Medulla oblongata (tissue), 1 donor: ENCODE measurements at regions not wholly inside any gene's neighbourhood (a gene's known extent, or its start where the extent isn't known, plus 50 kb on each side); places are given as distances from the start of the nearest gene placed in this dataset.

Source experiments
- DNase-seq: peaks from one replicate; pipeline ENCODE4 v3.0.0-alpha.2; 2015; ENCODE audit errors: extremely low spot score

GRCh38 chr10:20726381-20726780, 170.7 kb downstream of the NEBL start:
- DNase-seq, result no peak

DNA sequence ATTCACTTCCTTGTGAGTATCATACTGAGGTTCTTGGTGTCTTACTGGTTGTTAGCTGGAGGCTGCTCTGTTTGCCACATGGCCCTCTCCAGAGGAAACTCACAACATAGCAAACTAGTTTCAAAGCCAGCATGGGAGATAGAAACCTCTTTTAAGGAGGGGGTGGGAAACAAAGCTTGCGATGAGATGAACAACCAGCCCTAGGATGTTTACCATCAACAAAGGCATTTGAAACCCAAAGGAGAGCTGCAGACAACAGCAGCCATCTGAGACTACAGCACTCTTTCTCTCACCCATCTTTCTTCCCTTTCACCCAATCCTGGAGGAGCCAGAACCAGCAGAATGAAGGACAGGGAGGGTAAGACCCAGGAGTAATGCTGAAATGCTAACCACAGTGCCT, 182.1 kb downstream of the NEBL start:
- no peak for DNase-seq

- DNase-seq, result no peak
Measured at GRCh38 chr10:20714518-20714917, 182.6 kb downstream of the NEBL start.

- DNase-seq, result no peak
Measured at GRCh38 chr10:20713420-20713819, 183.7 kb downstream of the NEBL start.

DNA sequence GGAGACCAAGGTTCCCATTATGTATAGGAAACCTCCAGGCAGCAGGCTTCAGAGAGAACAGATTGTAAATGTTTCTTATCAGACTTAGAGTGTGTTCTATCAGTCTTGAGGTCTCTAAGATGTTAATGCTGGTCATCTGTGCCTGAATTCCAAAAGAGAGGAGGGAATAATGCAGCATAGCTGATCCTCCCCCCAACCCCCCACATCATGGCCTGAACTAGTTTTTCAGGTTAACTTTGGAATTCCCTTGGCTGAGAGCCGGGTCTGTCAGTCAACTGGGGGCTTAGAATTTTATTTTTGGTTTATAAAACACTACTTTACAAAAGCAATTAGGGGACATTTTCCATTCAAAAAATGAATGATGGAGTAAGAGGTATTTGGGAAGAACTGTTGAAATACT, 184.3 kb downstream of the NEBL start:
- DNase-seq, result no peak

GRCh38 chr10:20709708-20710107, 187.4 kb downstream of the NEBL start:
- DNase-seq, result no peak

DNA sequence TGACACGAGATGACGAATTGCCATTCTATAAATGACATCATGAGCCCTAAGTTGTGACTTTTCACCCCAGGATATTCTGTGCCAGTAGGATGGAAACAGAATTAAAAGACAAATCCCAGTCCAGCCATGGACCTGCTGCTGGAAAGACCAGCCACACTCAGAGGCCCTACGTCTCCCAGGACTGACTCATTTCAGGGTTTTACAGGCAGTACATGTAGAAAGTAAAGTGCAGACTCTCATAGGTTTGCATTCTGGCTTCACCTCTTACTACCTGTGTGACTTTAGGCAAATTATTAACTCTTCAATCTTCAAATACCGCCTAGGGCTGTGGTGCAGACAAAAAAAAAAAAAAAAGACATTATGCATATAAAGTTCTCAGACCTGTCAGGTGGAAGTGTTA, 188.8 kb downstream of the NEBL start:
- no peak for DNase-seq

- no peak for DNase-seq
Measured at GRCh38 chr10:20707251-20707650, 189.9 kb downstream of the NEBL start.

DNA sequence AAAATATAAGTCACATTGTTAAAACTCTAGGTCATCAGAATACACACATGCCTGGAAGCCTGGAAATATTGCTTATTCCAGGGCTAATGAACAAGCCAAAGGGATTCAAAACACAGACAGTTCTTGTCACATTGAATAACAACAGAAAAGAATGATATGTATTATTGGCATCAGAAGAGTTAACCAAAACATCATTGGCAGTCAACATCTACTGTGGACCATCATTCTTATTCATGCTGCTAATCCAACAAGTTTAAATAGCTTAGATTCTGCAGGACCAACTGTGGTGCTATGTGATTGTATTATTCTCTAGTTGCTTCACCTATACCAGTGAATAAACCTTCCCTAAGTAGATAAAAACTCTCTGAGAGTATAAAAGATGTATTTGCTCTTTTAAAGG, 198.3 kb downstream of the NEBL start:
- DNase-seq, result no peak

DNA sequence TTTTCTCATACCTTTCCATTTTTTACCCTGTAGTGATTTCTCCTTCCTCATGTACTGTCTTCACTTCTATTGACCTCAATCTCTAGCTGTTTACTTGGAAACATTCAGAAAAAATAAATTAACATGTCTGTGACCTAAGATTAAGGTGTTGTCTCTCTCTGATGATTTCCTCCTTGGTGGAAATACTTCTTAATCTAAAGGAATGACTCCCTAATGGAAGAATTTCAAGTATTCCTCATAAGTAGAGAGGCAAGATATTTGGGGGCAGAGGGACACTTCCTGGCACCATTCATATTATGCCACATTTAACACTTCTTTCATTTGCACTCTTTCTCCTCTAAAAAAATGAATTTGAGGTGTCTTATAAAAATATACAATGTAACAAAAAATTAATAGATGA, 202.8 kb downstream of the NEBL start:
- DNase-seq, result no peak

GRCh38 chr10:20688797-20689544, 208.1 kb downstream of the NEBL start:
- DNase-seq, result peak; percentile 2

DNA sequence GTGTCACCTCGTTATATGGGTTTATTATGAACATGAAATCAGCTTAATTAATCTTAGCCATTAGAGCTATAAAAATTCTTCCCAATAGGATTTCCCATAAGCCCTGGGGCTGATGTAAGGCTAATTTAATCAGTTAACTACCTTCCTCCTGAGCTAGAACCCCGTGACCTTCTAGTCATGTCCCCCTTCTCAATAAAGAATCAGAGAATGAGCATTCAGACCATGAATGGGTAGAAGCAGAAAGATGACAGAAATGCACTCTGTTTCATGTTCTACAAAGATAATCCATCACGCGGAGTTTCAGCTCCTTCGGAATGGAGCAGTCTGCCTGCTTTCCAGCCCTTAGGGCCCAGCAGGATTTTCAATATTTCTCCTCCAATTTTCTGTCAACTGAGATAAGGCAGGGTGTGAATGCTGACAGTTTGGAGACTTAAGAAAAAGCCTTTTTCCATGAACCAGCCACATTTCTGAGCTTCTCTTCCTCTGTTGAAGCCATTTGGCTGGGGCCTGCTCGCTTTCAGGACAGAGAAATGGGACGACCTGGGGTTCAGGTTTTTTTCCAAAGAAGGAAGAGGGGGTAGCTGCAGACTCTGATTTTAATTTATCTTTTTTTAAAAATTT, 211.0 kb downstream of the NEBL start:
- DNase-seq, result no peak

DNA sequence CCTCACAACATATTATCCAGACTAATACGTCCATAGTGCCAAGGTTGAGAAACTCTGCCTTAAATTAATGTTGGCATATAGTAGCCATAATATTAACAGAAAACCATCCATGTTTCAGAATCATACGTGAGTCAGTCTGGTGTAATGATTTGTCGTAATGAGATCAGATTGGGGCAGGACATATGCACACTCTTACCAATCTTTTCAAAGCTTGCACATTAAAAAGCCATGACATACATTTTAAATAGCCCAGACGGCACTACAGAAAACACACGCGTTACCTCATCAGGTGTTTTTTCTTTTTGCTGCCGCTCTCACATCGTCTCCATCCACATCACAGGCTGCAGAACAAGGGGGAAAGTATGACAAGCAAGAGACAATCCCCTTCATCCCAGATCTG, 211.6 kb downstream of the NEBL start:
- no peak for DNase-seq

GRCh38 chr10:20683345-20683744, 213.8 kb downstream of the NEBL start:
- DNase-seq, result no peak

GRCh38 chr10:20682782-20683181, 214.3 kb downstream of the NEBL start:
- DNase-seq, result no peak

DNA sequence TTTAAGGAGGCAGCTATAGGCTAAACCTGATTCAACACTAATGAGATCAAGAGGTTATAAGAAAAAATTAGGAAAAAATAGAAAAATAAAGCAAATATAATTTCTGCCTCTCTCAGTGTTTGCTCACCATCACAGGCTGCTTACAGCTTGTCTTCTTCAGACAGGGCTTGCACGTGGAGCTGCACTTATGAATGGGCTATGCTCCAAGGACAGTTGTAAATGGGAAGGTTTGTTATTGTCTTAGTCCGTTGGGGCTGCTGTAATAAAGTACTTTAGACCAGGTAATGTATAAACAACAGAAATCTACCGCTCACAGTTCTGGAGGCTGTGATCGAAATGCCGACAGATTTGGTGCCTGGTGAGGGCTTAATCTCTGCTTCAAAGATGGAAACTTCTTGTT, 219.8 kb downstream of the NEBL start:
- DNase-seq, result no peak

GRCh38 chr10:20674926-20675325, 222.2 kb downstream of the NEBL start:
- DNase-seq, result no peak

- no peak for DNase-seq
Measured at GRCh38 chr10:20673175-20673574, 223.9 kb downstream of the NEBL start.

DNA sequence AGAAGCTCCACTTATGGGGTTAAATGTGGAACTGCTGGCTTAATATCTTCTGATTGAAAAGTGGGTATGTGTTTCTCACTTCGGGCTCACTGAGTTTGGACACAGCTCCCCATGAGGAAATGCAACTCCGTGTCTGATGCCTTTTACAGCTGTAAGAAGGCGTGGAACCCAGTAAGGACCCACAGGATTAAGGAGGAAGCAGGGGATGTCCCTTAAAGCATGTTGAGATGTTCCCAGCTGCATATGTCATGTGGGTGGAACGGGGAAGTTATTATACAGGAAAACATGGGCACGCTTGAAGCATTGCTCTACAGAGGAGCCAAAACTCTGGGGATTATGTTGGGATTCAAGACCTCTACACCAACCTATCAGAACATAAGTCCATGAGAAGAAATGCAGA, 224.4 kb downstream of the NEBL start:
- no peak for DNase-seq

- no peak for DNase-seq
Measured at GRCh38 chr10:20670579-20670978, 226.5 kb downstream of the NEBL start.

DNA sequence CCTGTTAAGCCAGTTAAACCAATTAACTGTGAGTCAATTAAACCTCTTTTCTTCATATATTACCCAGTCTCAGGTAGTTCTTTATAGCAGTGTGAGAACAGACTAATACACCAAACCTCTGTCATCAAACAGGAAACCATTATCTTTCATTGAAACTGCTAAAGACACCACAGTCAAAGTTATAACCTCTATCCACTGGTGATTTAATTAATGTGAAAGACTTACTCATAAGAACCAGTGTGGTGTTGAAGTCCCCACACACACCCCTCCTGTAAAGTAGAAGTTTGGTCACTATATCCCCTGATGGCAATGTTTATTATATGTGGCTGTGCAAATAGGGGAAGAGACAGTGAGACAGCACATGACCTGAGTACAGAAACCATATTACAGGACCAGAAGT, 228.1 kb downstream of the NEBL start:
- no peak for DNase-seq

- DNase-seq, result no peak
Measured at GRCh38 chr10:20662742-20663141, 234.4 kb downstream of the NEBL start.

- DNase-seq, result no peak
Measured at GRCh38 chr10:20659225-20659624, 237.9 kb downstream of the NEBL start.

DNA sequence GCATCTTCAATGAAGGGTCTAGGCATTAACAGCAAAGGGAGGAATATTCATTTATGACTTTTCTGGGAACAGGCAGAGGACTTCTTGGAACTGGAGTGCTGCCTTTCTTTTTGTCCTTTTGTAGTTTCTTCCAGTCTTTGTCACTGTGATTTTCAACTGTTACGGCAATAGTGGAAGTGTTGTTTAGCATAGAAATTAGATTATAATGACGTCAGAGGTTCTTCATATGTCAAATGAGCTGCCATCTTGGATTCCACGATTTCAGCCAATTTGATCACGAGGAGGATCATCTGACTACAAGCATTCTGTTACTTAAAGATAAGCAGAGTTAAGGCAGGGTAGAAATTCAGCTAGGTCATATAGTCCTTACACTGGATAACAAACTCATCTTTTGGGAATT, 239.0 kb downstream of the NEBL start:
- DNase-seq, result no peak
